HepG2 (cell line): ENCODE measurements at regions not wholly inside any gene's neighbourhood (a gene's known extent, or its start where the extent isn't known, plus 50 kb on each side); places are given as distances from the start of the nearest gene placed in this dataset.
"Not testable (repeated sequence)": the region's sequence is repeated elsewhere in the genome, so short reads cannot be mapped to it uniquely, and the experiment has no call there.

Experiments used
- ATAC-seq: fragments of 200-7000 bp; cut with Tn5 transposase; 3 replicates; pipeline ENCODE4 v1.9.1; 2020; ENCODE audit warnings: mild to moderate bottlenecking, moderate library complexity
- BruUV-seq: library from RNA; stranded (reverse); fragments of 400-500 nt; replicated peaks from 2 replicates; lab custom pipeline; 2021; lab: Mats Ljungman, UMichigan
- CTCF ChIA-PET: fragments of 300-600 bp; formaldehyde crosslinking; extraction: SDS; loops from one replicate; lab custom pipeline; 2021; ENCODE audit warnings: low total read pairs, inconsistent platforms, low intra/inter-chr PET ratio; lab: Yijun Ruan, JAX
- POLR2A ChIA-PET: fragments of 350-600 bp; sonication (Branson Sonifier 250); formaldehyde crosslinking; loops from one replicate; lab custom pipeline; 2020; ENCODE audit warnings: antibody characterized with exemption, inconsistent platforms; lab: Yijun Ruan, JAX
- DNase-seq: peaks from one replicate; pipeline ENCODE4 v3.0.0-alpha.2; 2015; ENCODE audit warnings: low spot score
- FAIRE-seq: peaks from 3 replicates; lab custom pipeline; 2011; peaks lifted over from hg19 to GRCh38; lab: Jason Lieb, UNC
- H2AFZ ChIP-seq: one replicate; pipeline ENCODE4 v1.6.1; 2011; ENCODE audit warnings: low read length, inconsistent platforms
- H3K27ac ChIP-seq: fragments of 300-600 bp; 3 replicates; pipeline ENCODE4 v1.8.0; 2011; ENCODE audit warnings: mixed run types, mild to moderate bottlenecking, mixed read lengths, low read length, inconsistent platforms; ENCODE audit not compliant: insufficient read depth; ENCODE audit errors: extremely low read length
- H3K27me3 ChIP-seq, 2 experiments: fragments of 200-600 bp in 1 of 2; 2 replicates in 1 of 2; 3 replicates in 1 of 2; pipeline versions ENCODE4 v1.6.0 to v1.8.0; 2011; ENCODE audit warnings: low read length in 2 of 2, mild to moderate bottlenecking in 2 of 2, moderate library complexity in 2 of 2, inconsistent platforms in 1 of 2; ENCODE audit not compliant: insufficient read depth in 2 of 2, control insufficient read depth in 1 of 2
- H3K36me3 ChIP-seq, 2 experiments: fragments of 200-600 bp in 1 of 2; replicated peaks in 1 of 2; 2 replicates in 1 of 2; 3 replicates in 1 of 2; pipeline versions ENCODE4 v1.5.1 to v1.8.0; 2011; ENCODE audit warnings: low read length in 2 of 2, inconsistent platforms in 1 of 2; ENCODE audit not compliant: insufficient read depth in 2 of 2, control insufficient read depth in 1 of 2
- H3K4me1 ChIP-seq: 2 replicates; pipeline ENCODE4 v1.5.1; 2012; ENCODE audit warnings: low read length, inconsistent platforms; ENCODE audit not compliant: insufficient read depth
- H3K4me2 ChIP-seq: 2 replicates; pipeline ENCODE4 v1.6.0; 2011; ENCODE audit warnings: low read depth, low read length, inconsistent platforms
- H3K4me3 ChIP-seq, 3 experiments: fragments of 200-600 bp in 1 of 3; sonication (generic), shearing (Covaris generic) in 1 of 3; replicated peaks in 1 of 3; 2 replicates each; pipeline ENCODE4 v1.5.1; 2011 to 2016; ENCODE audit warnings: low read length in 3 of 3, inconsistent platforms in 2 of 3, low read depth in 2 of 3, mild to moderate bottlenecking in 2 of 3, control low read depth in 1 of 3, mixed read lengths in 1 of 3; ENCODE audit not compliant: insufficient read depth in 1 of 3
- H3K79me2 ChIP-seq: one replicate; pipeline ENCODE4 v1.6.1; 2011; ENCODE audit warnings: low read length, inconsistent platforms; ENCODE audit not compliant: insufficient read depth
- H3K9ac ChIP-seq: 2 replicates; pipeline ENCODE4 v1.6.0; 2011; ENCODE audit warnings: mild to moderate bottlenecking, low read depth, low read length, inconsistent platforms; ENCODE audit not compliant: insufficient read depth
- H3K9me3 ChIP-seq: 2 replicates; pipeline ENCODE4 v1.5.1; 2012; ENCODE audit warnings: mild to moderate bottlenecking, low read length
- H4K20me1 ChIP-seq: 2 replicates; pipeline ENCODE4 v1.6.0; 2011; ENCODE audit warnings: inconsistent platforms, mild to moderate bottlenecking, low read length, moderate library complexity; ENCODE audit not compliant: insufficient read depth
- RAD21 ChIP-seq: fragments of 450-650 bp; formaldehyde crosslinking; IDR thresholded peaks from 2 replicates; pipeline ENCODE4 v1.5.0; 2020; ENCODE audit warnings: mild to moderate bottlenecking
- ZNF329 ChIP-seq: sonication (generic); formaldehyde crosslinking; IDR thresholded peaks from 2 replicates; pipeline ENCODE4 v1.9.0; 2021; ENCODE audit warnings: low read depth, mild to moderate bottlenecking, missing genetic modification reagents
- ZNF558 ChIP-seq: sonication (generic); formaldehyde crosslinking; IDR thresholded peaks from 2 replicates; pipeline ENCODE4 v1.9.0; 2022; ENCODE audit warnings: mild to moderate bottlenecking, missing genetic modification reagents, borderline replicate concordance
- WGBS: methylation state at CpG from one replicate; pipeline ENCODE4 v1.1.6; 2017; ENCODE audit warnings: low lambda C conversion rate; 5-methylcytosine and 5-hydroxymethylcytosine counted together
- in situ Hi-C: cut with HindIII; loops from 2 replicates; pipeline ENCODE4 v1.10.0; 2017; ENCODE audit warnings: low pct_unique_long_range_greater_than_20kb; ENCODE audit not compliant: extremely low pct_ligation_motif_present
- intact Hi-C: fragments of 100-400 bp; cut with micrococcal nuclease; formaldehyde crosslinking; loops from one replicate; pipeline ENCODE4 v1.10.0; 2022; ENCODE audit not compliant: unreplicated experiment

DNA sequence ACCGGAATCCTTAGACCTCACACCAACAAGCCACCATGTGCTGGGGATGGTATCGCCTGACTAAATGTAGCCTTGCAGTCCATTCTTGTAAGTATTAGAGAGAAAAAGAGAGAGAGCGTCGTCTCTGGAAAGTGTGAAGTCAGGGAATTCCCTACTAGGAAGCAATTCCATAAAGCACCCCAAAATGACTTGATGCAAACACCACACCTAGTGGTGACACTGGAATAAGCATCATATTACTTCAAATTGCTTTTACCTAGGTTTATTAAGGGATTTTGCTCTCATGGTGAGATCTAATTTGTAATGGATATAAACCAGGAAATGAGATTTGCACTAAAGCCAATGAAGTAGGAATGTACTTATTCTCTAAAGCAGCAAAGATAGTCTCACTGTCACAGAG, 111.4 kb upstream of the METTL9 start:
- H4K20me1 ChIP-seq, H3K36me3 ChIP-seq, CTCF ChIA-PET, H3K4me3 ChIP-seq, H2AFZ ChIP-seq, in situ Hi-C loops, H3K4me1 ChIP-seq, H3K79me2 ChIP-seq, BruUV-seq, H3K9me3 ChIP-seq, H3K27me3 ChIP-seq, intact Hi-C loops, FAIRE-seq, H3K4me2 ChIP-seq, POLR2A ChIA-PET, ATAC-seq, H3K27ac ChIP-seq, H3K9ac ChIP-seq, DNase-seq: not testable (repeated sequence)
- WGBS, result 96% methylated on average over 4 of the region's 4 CpGs

DNA sequence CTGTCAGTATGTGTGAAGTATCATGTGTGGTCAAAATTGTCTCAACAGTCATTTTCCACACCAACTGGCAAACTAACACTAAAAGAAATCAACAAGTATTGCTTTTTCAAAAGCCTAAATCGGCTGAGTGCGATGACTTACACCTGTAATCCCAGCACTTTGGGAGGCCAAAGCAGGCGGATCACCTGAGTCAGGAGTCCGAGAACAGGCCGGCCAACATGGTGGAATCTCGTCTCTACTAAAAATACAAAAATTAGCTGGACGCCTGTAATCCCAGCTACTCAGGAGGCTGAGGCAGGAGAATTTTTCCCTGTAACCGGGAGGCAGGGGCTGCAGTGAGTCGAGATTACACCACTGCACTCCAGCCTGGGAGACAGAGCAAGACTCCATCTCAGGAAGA, 100.3 kb upstream of the METTL9 start:
- in situ Hi-C loops, CTCF ChIA-PET, BruUV-seq, H2AFZ ChIP-seq, H3K27me3 ChIP-seq, H3K4me3 ChIP-seq, H3K9ac ChIP-seq, FAIRE-seq, H3K36me3 ChIP-seq, H3K9me3 ChIP-seq, H3K27ac ChIP-seq, ATAC-seq, H3K4me2 ChIP-seq, DNase-seq, intact Hi-C loops, POLR2A ChIA-PET: not testable (repeated sequence)
- 92% methylated on average over 8 of the region's 9 CpGs for WGBS
- H4K20me1 ChIP-seq, result peaks cover 12% of the 10 kb centered on the region
- H3K4me1 ChIP-seq, result peaks cover 18% of the 10 kb centered on the region
- H3K79me2 ChIP-seq, result peaks cover 28% of the 10 kb centered on the region

DNA sequence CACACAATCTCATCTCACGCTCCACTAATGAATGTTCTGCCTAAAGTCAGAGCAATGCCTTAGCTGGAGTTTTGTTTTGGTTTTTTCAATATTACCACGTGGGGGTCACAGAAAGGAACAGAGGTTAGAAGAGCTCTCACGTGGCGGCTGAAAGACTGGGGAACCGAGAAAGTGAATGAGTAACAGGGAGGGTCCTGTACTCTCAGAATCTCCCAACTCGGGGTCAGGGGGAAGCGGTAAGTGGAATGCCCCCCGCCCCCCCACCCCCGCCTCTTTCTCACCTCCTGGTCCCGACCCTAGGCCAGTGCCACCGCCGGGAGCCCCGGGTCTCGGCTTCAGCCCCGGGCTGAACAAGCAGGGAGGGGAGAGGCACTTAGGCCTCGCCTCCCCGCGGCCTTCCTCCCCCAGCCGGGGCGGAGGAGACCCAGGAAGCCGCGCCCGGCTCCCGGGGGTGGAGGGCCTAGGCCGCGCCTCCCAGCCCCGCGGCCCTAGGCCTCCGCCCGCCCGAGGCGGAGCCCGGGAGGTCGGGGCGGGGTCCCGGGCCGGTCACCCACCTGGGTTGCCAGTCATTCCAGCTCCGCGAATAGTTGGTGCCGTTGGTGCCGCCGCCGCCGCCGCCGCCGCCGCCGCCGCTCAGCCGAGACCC, 98.0 kb upstream of the METTL9 start:
- H3K4me3 ChIP-seq, result peak overlapping the region; percentile 80 to 90 (median 87)
- peaks cover 38% of the 10 kb centered on the region for H3K4me1 ChIP-seq
- peak; percentile 77 for ATAC-seq
- FAIRE-seq, H2AFZ ChIP-seq, BruUV-seq, in situ Hi-C loops, intact Hi-C loops, H3K36me3 ChIP-seq, H3K27me3 ChIP-seq, H3K9me3 ChIP-seq, DNase-seq, CTCF ChIA-PET: not testable (repeated sequence)
- POLR2A ChIA-PET, result interaction anchor here (1.0 to 1.6 kb wide), 4 partner anchors 9 to 24 kb away, joined by 3 to 9 read pairs (median 4); no protein-coding TSS in a partner anchor
- peak overlapping the region; percentile 87 for H3K27ac ChIP-seq
- H4K20me1 ChIP-seq, result peaks cover 19% of the 10 kb centered on the region
- TF ChIP-seq RAD21, result 0 out of 2 replicates have a peak, but pooled peaks have one; percentile 15
- TF ChIP-seq ZNF329 (CRISPR knock-in tag), result 0 out of 2 replicates have a peak, but pooled peaks have one; percentile 12
- TF ChIP-seq ZNF558 (CRISPR knock-in tag), result peak; percentile 59; the same call in 1 of the 2 replicates
- H3K4me2 ChIP-seq, result peak overlapping the region; percentile 90
- WGBS, result 3% methylated on average over 42 of the region's 51 CpGs
- peaks cover 44% of the 10 kb centered on the region for H3K79me2 ChIP-seq
- peak overlapping the region; percentile 91 for H3K9ac ChIP-seq
